GM12873 (cell line): ENCODE measurements at regions not wholly inside any gene's neighbourhood (a gene's known extent, or its start where the extent isn't known, plus 50 kb on each side); places are given as distances from the start of the nearest gene placed in this dataset.

Source experiments
- CTCF ChIP-seq: IDR thresholded peaks from 2 replicates; pipeline ENCODE4 v1.5.1; 2012; ENCODE audit warnings: low read depth, mild to moderate bottlenecking, moderate library complexity, low read length, control low read depth; ENCODE audit not compliant: insufficient read depth; ENCODE audit errors: missing control alignments

- TF ChIP-seq CTCF = no peak
These were observed 62.5 kb upstream of the PDX1 start for GRCh38 chr13:27857282-27857681.

GRCh38 chr13:27858046-27858445 is 61.8 kb upstream of the PDX1 start:
- no peak for TF ChIP-seq CTCF

- TF ChIP-seq CTCF = no peak
These were observed 59.1 kb upstream of the PDX1 start for GRCh38 chr13:27860743-27861142.

- TF ChIP-seq CTCF = no peak
These were observed 58.6 kb upstream of the PDX1 start for GRCh38 chr13:27861165-27861564.

GRCh38 chr13:27868641-27869435 is 51.0 kb upstream of the PDX1 start:
- TF ChIP-seq CTCF = peak; percentile 56

- TF ChIP-seq CTCF = no peak
These were observed 50.2 kb upstream of the PDX1 start for GRCh38 chr13:27869436-27870095.
